ENCODE measurements at regions not wholly inside any gene's neighbourhood (a gene's known extent, or its start where the extent isn't known, plus 50 kb on each side); places are given as distances from the start of the nearest gene placed in this dataset.

DNA sequence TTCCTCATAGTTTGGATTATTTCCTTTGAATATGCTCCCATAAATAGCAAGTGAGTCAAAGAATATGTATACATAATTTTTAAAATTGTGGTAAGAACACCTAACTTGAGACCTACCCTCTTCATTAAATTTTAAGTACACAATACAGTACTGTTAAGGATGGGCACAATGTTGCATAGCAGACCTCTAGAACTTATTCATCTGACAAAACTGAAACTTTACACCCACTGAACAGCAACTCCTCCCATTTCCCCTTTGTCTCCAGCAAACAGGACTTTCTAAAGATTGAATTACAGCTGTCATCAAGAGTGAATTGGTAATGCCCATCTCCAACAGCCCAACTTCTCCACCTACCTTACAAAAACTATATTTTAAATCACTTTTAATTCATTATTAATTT, 388.9 kb downstream of the HTR1A start:
- TF ChIP-seq POLR2A (IDR thresholded peaks at IDR 0.05; ENCODE audit: low read length) = no peak
- no peak for TF ChIP-seq GATA1 (IDR thresholded peaks at IDR 0.05; ENCODE audit: low read depth, low read length)
